CD4-positive, alpha-beta T cell treated with Interleukin-6 at 100 ng/mL for 8 hours (primary cell): ENCODE measurements at regions not wholly inside any gene's neighbourhood (a gene's known extent, or its start where the extent isn't known, plus 50 kb on each side); places are given as distances from the start of the nearest gene placed in this dataset.

Source experiments
- DNase-seq: peaks from one replicate; pipeline ENCODE4 v3.0.0-alpha.2; 2020; ENCODE audit warnings: mixed read lengths, low spot score

- DNase-seq = no peak
These were observed 637.7 kb upstream of the TMEM132C start for GRCh38 chr12:127629066-127629820.

- no peak for DNase-seq
These were observed 634.5 kb upstream of the TMEM132C start for GRCh38 chr12:127632461-127632860.

GRCh38 chr12:127635838-127636237 lies 631.1 kb upstream of the TMEM132C start:
- no peak for DNase-seq

- DNase-seq = no peak
These were observed 630.1 kb upstream of the TMEM132C start for GRCh38 chr12:127636882-127637281.

- no peak for DNase-seq
These were observed 626.6 kb upstream of the TMEM132C start for GRCh38 chr12:127640181-127640886.

- DNase-seq = no peak
These were observed 624.8 kb upstream of the TMEM132C start for GRCh38 chr12:127642208-127642607.

GRCh38 chr12:127648321-127648720 lies 618.6 kb upstream of the TMEM132C start:
- DNase-seq = no peak

GRCh38 chr12:127649961-127650360 lies 617.0 kb upstream of the TMEM132C start:
- no peak for DNase-seq

- DNase-seq = no peak
These were observed 616.3 kb upstream of the TMEM132C start for GRCh38 chr12:127650626-127651025.

- DNase-seq = no peak
These were observed 614.7 kb upstream of the TMEM132C start for GRCh38 chr12:127652281-127652680.

- no peak for DNase-seq
These were observed 612.5 kb upstream of the TMEM132C start for GRCh38 chr12:127654383-127654985.

- DNase-seq = no peak
These were observed 611.3 kb upstream of the TMEM132C start for GRCh38 chr12:127655691-127656090.

GRCh38 chr12:127656266-127656665 lies 610.7 kb upstream of the TMEM132C start:
- DNase-seq = no peak

- no peak for DNase-seq
These were observed 609.9 kb upstream of the TMEM132C start for GRCh38 chr12:127657036-127657435.

GRCh38 chr12:127660961-127661360 lies 606.0 kb upstream of the TMEM132C start:
- no peak for DNase-seq

GRCh38 chr12:127663716-127664115 lies 603.3 kb upstream of the TMEM132C start:
- no peak for DNase-seq

- no peak for DNase-seq
These were observed 602.1 kb upstream of the TMEM132C start for GRCh38 chr12:127664901-127665300.

GRCh38 chr12:127667131-127667685 lies 599.8 kb upstream of the TMEM132C start:
- no peak for DNase-seq

- no peak for DNase-seq
These were observed 596.7 kb upstream of the TMEM132C start for GRCh38 chr12:127670294-127670693.

- no peak for DNase-seq
These were observed 596.2 kb upstream of the TMEM132C start for GRCh38 chr12:127670796-127671195.

GRCh38 chr12:127675936-127676335 lies 591.0 kb upstream of the TMEM132C start:
- no peak for DNase-seq

- no peak for DNase-seq
These were observed 589.3 kb upstream of the TMEM132C start for GRCh38 chr12:127677537-127678131.
